Endothelial cell (in vitro differentiated cells): ENCODE measurements at regions not wholly inside any gene's neighbourhood (a gene's known extent, or its start where the extent isn't known, plus 50 kb on each side); places are given as distances from the start of the nearest gene placed in this dataset.
"Not testable (repeated sequence)": the region's sequence is repeated elsewhere in the genome, so short reads cannot be mapped to it uniquely, and the experiment has no call there.

Source experiments
- DNase-seq: peaks from one replicate; pipeline ENCODE4 v3.0.0; 2021; ENCODE audit warnings: low spot score
- H3K27ac Mint-ChIP-seq: one replicate; pipeline ENCODE4 v1.8.0; 2021; ENCODE audit warnings: mixed read lengths, inconsistent platforms; ENCODE audit not compliant: unreplicated experiment
- H3K27me3 Mint-ChIP-seq: one replicate; pipeline ENCODE4 v1.8.0; 2021; ENCODE audit warnings: mild to moderate bottlenecking, moderate library complexity, mixed read lengths, inconsistent platforms; ENCODE audit not compliant: unreplicated experiment
- H3K36me3 Mint-ChIP-seq: one replicate; pipeline ENCODE4 v1.8.0; 2021; ENCODE audit warnings: mild to moderate bottlenecking, low read depth, mixed read lengths, inconsistent platforms; ENCODE audit not compliant: unreplicated experiment
- H3K4me1 Mint-ChIP-seq: one replicate; pipeline ENCODE4 v1.8.0; 2021; ENCODE audit warnings: mild to moderate bottlenecking, mixed read lengths, inconsistent platforms; ENCODE audit not compliant: unreplicated experiment
- H3K4me3 Mint-ChIP-seq: one replicate; pipeline ENCODE4 v1.8.0; 2021; ENCODE audit warnings: mild to moderate bottlenecking, mixed read lengths, inconsistent platforms; ENCODE audit not compliant: unreplicated experiment
- H3K9me3 Mint-ChIP-seq: one replicate; pipeline ENCODE4 v1.8.0; 2021; ENCODE audit warnings: mixed read lengths, inconsistent platforms; ENCODE audit not compliant: unreplicated experiment
- TF ChIP-seq, protein P1 (sequence below): fragments of 200-600 bp; sonication (generic); IDR thresholded peaks from one replicate; pipeline ENCODE4 v1.5.0; 2021; ENCODE audit warnings: antibody characterized with exemption; ENCODE audit not compliant: unreplicated experiment

DNA sequence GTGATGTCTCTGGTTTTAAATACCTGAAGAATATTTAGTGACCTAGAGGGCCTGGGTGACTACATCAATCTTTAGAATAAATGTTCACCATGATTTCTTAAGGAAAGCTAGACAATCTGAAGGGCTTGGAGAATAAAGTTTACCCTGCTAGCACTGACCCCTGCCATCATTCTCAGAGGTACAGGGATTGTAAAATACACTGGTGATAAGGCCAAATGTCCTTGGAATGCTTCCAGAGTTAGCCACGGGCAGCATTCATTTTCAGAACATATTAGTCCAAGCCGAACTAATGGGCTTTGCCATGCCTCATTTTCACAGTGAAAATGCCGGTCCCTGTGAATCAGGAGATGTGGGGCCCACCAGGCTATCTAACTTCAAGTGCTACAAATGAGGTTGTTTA, 1381.7 kb upstream of the SEL1L start:
- no peaks in the 10 kb centered on the region for H3K4me1 Mint-ChIP-seq
- H3K27me3 Mint-ChIP-seq, result no peaks in the 10 kb centered on the region
- H3K36me3 Mint-ChIP-seq, result no peaks in the 10 kb centered on the region
- TF ChIP-seq, protein P1, sequence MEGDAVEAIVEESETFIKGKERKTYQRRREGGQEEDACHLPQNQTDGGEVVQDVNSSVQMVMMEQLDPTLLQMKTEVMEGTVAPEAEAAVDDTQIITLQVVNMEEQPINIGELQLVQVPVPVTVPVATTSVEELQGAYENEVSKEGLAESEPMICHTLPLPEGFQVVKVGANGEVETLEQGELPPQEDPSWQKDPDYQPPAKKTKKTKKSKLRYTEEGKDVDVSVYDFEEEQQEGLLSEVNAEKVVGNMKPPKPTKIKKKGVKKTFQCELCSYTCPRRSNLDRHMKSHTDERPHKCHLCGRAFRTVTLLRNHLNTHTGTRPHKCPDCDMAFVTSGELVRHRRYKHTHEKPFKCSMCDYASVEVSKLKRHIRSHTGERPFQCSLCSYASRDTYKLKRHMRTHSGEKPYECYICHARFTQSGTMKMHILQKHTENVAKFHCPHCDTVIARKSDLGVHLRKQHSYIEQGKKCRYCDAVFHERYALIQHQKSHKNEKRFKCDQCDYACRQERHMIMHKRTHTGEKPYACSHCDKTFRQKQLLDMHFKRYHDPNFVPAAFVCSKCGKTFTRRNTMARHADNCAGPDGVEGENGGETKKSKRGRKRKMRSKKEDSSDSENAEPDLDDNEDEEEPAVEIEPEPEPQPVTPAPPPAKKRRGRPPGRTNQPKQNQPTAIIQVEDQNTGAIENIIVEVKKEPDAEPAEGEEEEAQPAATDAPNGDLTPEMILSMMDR, result no peak
- no peaks in the 10 kb centered on the region for H3K9me3 Mint-ChIP-seq
- H3K27ac Mint-ChIP-seq, result no peak overlapping the region
- H3K4me3 Mint-ChIP-seq, result no peak overlapping the region
- DNase-seq, result no peak

DNA sequence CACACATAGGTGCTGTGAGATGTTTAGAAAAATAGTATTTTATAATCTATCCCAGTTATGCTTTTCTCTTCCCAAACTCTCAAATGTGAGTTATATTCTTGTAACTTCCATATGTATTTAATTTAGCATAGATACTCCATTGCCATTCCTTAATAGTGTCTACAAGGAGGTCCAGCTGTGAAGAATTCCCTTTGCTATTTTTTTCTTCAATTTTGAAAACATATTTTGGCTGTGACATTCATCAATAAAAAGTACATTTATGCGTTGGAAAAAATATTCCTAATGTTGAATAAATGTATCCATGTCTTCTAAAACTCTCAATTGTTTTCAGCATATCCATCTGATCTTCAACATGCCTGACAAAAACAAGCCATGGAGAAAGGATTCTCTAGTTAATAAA, 1402.0 kb upstream of the SEL1L start:
- Mint-ChIP-seq H3K27ac (no peak overlapping the region), H3K4me1 (no peaks in the 10 kb centered on the region), H3K9me3 (no peaks in the 10 kb centered on the region), H3K27me3 (no peaks in the 10 kb centered on the region), H3K4me3 (no peak overlapping the region), H3K36me3 (no peaks in the 10 kb centered on the region)
- TF ChIP-seq, protein P1, result no peak
- DNase-seq, result no peak

DNA sequence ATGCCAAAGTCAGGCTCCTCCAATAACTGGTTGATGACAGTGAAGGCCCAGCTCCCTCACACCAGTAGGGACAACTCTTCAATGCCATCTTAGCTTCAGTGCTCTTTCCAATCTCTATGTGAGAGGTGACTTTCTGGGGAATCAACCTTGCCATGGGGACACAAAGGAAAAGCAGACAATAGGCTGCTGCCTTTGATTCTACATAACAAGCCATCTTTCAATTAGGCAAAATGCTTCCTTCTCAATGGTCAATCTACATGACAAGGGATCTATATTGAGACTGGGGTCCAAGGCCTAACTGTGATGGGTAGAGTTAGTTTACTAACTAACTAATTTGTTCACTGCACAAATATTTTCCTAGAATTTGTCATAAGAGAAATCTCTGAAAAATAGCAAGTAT, 1417.5 kb upstream of the SEL1L start:
- H3K4me3 Mint-ChIP-seq, result no peak overlapping the region
- no peaks in the 10 kb centered on the region for H3K27me3 Mint-ChIP-seq
- TF ChIP-seq, protein P1, result no peak
- no peaks in the 10 kb centered on the region for H3K36me3 Mint-ChIP-seq
- H3K27ac Mint-ChIP-seq, result no peak overlapping the region
- no peaks in the 10 kb centered on the region for H3K4me1 Mint-ChIP-seq
- no peak for DNase-seq
- no peaks in the 10 kb centered on the region for H3K9me3 Mint-ChIP-seq

DNA sequence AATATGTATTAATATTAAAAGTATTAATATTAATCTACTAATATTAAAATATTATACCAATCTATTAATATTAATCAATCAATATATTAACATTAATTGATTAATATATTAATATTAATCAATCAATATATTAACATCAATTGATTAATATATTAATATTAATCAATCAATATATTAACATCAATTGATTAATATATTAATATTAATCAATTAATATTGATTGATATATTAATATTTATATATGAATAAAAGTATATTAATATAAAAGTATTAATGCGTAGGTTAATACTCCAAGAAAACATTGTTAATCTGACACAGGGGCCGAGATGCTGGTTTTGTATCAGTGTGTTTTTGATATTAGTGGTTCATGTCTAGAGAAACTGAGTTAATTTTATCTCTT, 1430.1 kb upstream of the SEL1L start:
- no peaks in the 10 kb centered on the region for H3K27me3 Mint-ChIP-seq
- no peaks in the 10 kb centered on the region for H3K4me1 Mint-ChIP-seq
- peaks cover 8% of the 10 kb centered on the region for H3K9me3 Mint-ChIP-seq
- no peak overlapping the region for H3K4me3 Mint-ChIP-seq
- no peaks in the 10 kb centered on the region for H3K36me3 Mint-ChIP-seq
- TF ChIP-seq, protein P1, result no peak
- H3K27ac Mint-ChIP-seq, result no peak overlapping the region
- DNase-seq, result no peak

DNA sequence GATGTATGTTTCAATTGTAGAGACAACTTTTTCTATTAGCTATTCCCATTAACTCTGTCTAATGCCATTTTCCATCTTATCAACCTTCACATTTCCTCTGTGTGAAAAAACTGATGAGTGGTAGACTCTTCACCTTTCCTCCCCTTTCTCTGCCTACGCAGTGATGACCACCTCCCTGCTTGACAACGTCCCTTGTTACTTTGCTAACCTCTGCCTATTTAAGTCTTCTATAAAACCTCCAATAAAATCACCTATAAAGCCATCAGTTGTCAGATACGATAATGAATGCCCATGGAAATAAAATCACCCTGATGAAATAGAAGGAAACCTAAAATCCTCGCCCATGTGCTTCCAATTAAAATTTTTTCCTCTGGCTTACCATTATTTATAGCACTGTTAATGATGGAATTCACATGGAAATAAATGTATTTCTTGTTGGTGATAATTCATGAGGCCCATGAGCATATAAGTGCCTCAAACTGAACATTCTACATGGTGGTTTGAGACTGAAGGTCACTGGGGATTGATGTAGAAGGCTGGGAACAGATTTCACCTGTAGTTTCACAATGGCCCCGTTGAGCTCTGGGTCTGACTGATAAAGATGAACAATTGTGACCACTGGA, 1454.0 kb upstream of the SEL1L start:
- TF ChIP-seq, protein P1, result no peak
- H3K4me1 Mint-ChIP-seq, result no peaks in the 10 kb centered on the region
- H3K27ac Mint-ChIP-seq, result no peak overlapping the region
- no peaks in the 10 kb centered on the region for H3K36me3 Mint-ChIP-seq
- no peaks in the 10 kb centered on the region for H3K27me3 Mint-ChIP-seq
- no peaks in the 10 kb centered on the region for H3K9me3 Mint-ChIP-seq
- no peak overlapping the region for H3K4me3 Mint-ChIP-seq
- DNase-seq, result no peak

DNA sequence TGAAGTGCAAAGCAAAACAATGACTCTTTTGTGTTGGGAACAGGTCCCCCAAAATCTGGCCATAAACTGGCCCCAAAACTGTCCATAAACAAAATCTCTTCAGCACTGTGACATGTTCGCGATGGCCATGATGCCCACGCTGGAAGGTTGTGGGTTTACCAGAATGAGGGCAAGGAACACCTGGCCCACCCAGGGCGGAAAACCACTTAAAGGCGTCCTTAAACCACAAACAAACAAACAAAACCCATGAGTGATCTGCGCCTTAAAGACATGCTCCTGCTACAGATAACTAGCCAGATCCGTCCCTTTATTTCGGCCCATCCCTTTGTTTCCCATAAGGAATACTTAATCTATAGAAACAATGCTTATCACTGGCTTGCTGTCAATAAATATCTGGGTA, 1460.9 kb upstream of the SEL1L start:
- not testable (repeated sequence) for H3K27ac Mint-ChIP-seq, H3K4me1 Mint-ChIP-seq, H3K9me3 Mint-ChIP-seq, H3K4me3 Mint-ChIP-seq, H3K36me3 Mint-ChIP-seq, DNase-seq, H3K27me3 Mint-ChIP-seq
